Keratinocyte (primary cell): ENCODE measurements at regions not wholly inside any gene's neighbourhood (a gene's known extent, or its start where the extent isn't known, plus 50 kb on each side); places are given as distances from the start of the nearest gene placed in this dataset.

Experiments
- DNase-seq: peaks from one replicate; pipeline ENCODE4 v3.0.0-alpha.2; 2011; ENCODE audit warnings: low read depth, missing footprints, low spot score
- FAIRE-seq: peaks from 2 replicates; lab custom pipeline; 2011; peaks lifted over from hg19 to GRCh38; lab: Jason Lieb, UNC
- H2AFZ ChIP-seq: 2 replicates; pipeline ENCODE4 v1.6.0; 2012; ENCODE audit warnings: low read length, control low read depth, inconsistent platforms; ENCODE audit not compliant: control insufficient read depth
- H3K27ac ChIP-seq: 2 replicates; pipeline ENCODE4 v1.5.1; 2011; ENCODE audit warnings: low read length; ENCODE audit not compliant: control insufficient read depth, insufficient read depth
- H3K27me3 ChIP-seq: 3 replicates; pipeline ENCODE4 v1.6.0; 2011; ENCODE audit warnings: low read length; ENCODE audit not compliant: control insufficient read depth, insufficient read depth; ENCODE audit errors: extremely low read depth
- H3K36me3 ChIP-seq, 2 experiments: 2 replicates in 1 of 2; 3 replicates in 1 of 2; pipeline ENCODE4 v1.5.1; 2011; ENCODE audit warnings: low read length in 2 of 2, mild to moderate bottlenecking in 1 of 2; ENCODE audit not compliant: control insufficient read depth in 2 of 2, insufficient read depth in 2 of 2; ENCODE audit errors: extremely low read depth in 1 of 2
- H3K4me1 ChIP-seq: 3 replicates; pipeline ENCODE4 v1.5.1; 2011; ENCODE audit warnings: low read length; ENCODE audit not compliant: control insufficient read depth, insufficient read depth; ENCODE audit errors: extremely low read depth
- H3K4me2 ChIP-seq: 3 replicates; pipeline ENCODE4 v1.6.0; 2011; ENCODE audit warnings: low read depth, low read length; ENCODE audit not compliant: control insufficient read depth, insufficient read depth; ENCODE audit errors: extremely low read depth
- H3K4me3 ChIP-seq, 3 experiments: fragments of 200-600 bp in 1 of 3; sonication (generic) in 1 of 3; 2 replicates in 2 of 3; 3 replicates in 1 of 3; pipeline ENCODE4 v1.5.1; 2011 to 2016; ENCODE audit warnings: low read length in 3 of 3, mild to moderate bottlenecking in 3 of 3, control low read depth in 2 of 3, inconsistent platforms in 1 of 3, low read depth in 1 of 3, mixed read lengths in 1 of 3, mixed run types in 1 of 3, moderate library complexity in 1 of 3; ENCODE audit not compliant: control insufficient read depth in 2 of 3, insufficient read depth in 2 of 3; ENCODE audit errors: extremely low read depth in 1 of 3
- H3K79me2 ChIP-seq: 2 replicates; pipeline ENCODE4 v1.6.0; 2012; ENCODE audit warnings: low read length; ENCODE audit not compliant: control insufficient read depth, insufficient read depth
- H3K9ac ChIP-seq: 3 replicates; pipeline ENCODE4 v1.6.0; 2011; ENCODE audit warnings: low read length; ENCODE audit not compliant: control insufficient read depth, insufficient read depth; ENCODE audit errors: extremely low read depth
- H3K9me1 ChIP-seq: 3 replicates; pipeline ENCODE4 v1.6.0; 2011; ENCODE audit warnings: low read length; ENCODE audit not compliant: control insufficient read depth, insufficient read depth; ENCODE audit errors: extremely low read depth
- H3K9me3 ChIP-seq: 2 replicates; pipeline ENCODE4 v1.5.1; 2012; ENCODE audit warnings: low read depth, low read length; ENCODE audit not compliant: control insufficient read depth
- H4K20me1 ChIP-seq: 3 replicates; pipeline ENCODE4 v1.6.0; 2011; ENCODE audit warnings: low read length; ENCODE audit not compliant: control insufficient read depth, insufficient read depth; ENCODE audit errors: extremely low read depth
- CTCF ChIP-seq, 3 experiments: IDR thresholded peaks in 1 of 3; conservative IDR thresholded peaks in 1 of 3; optimal IDR thresholded peaks in 1 of 3; 2 replicates in 2 of 3; 3 replicates in 1 of 3; pipeline versions ENCODE3 to v1.5.1; 2011; ENCODE audit warnings: low read length in 3 of 3, mild to moderate bottlenecking in 3 of 3, moderate library complexity in 2 of 3, control low read depth in 1 of 3, inconsistent platforms in 1 of 3; ENCODE audit not compliant: insufficient read depth in 2 of 3; ENCODE audit errors: extremely low read depth in 1 of 3
- EZH2 ChIP-seq: IDR thresholded peaks from one replicate; pipeline ENCODE4 v1.6.1; 2012; ENCODE audit warnings: inconsistent platforms, mild to moderate bottlenecking, low read length, moderate library complexity
- dilution Hi-C: fragments of 300-500 bp; cut with MboI; formaldehyde crosslinking; loops from one replicate; pipeline ENCODE4 v1.7.0; 2020; ENCODE audit warnings: low sequenced_read_pairs; ENCODE audit not compliant: extremely low pct_ligation_motif_present

GRCh38 chr2:133624551-133624950, 56.3 kb upstream of the NCKAP5 start:
- peak; percentile 43 for FAIRE-seq
- Histone ChIP-seq H2AFZ (no peak overlapping the region), H3K4me3 (no peak overlapping the region), H3K79me2 (peaks cover 31% of the 10 kb centered on the region), H4K20me1 (no peaks in the 10 kb centered on the region), H3K36me3 (no peaks in the 10 kb centered on the region), H3K4me2 (peak overlapping the region; percentile 59), H3K9me1 (no peaks in the 10 kb centered on the region), H3K27me3 (no peaks in the 10 kb centered on the region), H3K9ac (no peak overlapping the region), H3K27ac (peak overlapping the region; percentile 19), H3K9me3 (no peaks in the 10 kb centered on the region), H3K4me1 (peaks cover 4% of the 10 kb centered on the region)
- DNase-seq = no peak
- dilution Hi-C loops = no loop called here
- TF ChIP-seq CTCF (optimal IDR thresholded peaks at IDR 0.05 in 1 of 3, IDR thresholded peaks at IDR 0.05 in 1 of 3, conservative IDR thresholded peaks at IDR 0.05 in 1 of 3; ENCODE audit: extremely low read depth in 1 of 3, insufficient read depth in 2 of 3, low read length in 3 of 3) (no peak), EZH2 (no peak)

GRCh38 chr2:133627741-133628140, 59.5 kb upstream of the NCKAP5 start:
- Histone ChIP-seq H3K9me3 (no peaks in the 10 kb centered on the region), H3K9me1 (peaks cover under 1% of the 10 kb centered on the region), H3K9ac (no peak overlapping the region), H3K4me1 (peaks cover 12% of the 10 kb centered on the region), H3K79me2 (peaks cover 21% of the 10 kb centered on the region), H4K20me1 (no peaks in the 10 kb centered on the region), H2AFZ (no peak overlapping the region), H3K27ac (no peak overlapping the region), H3K4me3 (no peak overlapping the region), H3K4me2 (no peak overlapping the region), H3K27me3 (no peaks in the 10 kb centered on the region), H3K36me3 (peaks cover 0 to 3% of the 10 kb centered on the region in 2 experiments)
- FAIRE-seq = no peak
- dilution Hi-C loops = no loop called here
- TF ChIP-seq EZH2 (no peak), CTCF (optimal IDR thresholded peaks at IDR 0.05 in 1 of 3, IDR thresholded peaks at IDR 0.05 in 1 of 3, conservative IDR thresholded peaks at IDR 0.05 in 1 of 3; ENCODE audit: extremely low read depth in 1 of 3, insufficient read depth in 2 of 3, low read length in 3 of 3) (no peak)
- no peak for DNase-seq
